Spleen (tissue), 11 donors: ENCODE measurements at regions not wholly inside any gene's neighbourhood (a gene's known extent, or its start where the extent isn't known, plus 50 kb on each side); places are given as distances from the start of the nearest gene placed in this dataset.

Source experiments
- DNase-seq: peaks from one replicate; pipeline ENCODE4 v3.0.0-alpha.2; 2020
- H3K27ac ChIP-seq, 8 donors: fragments of 200-600 bp; sonication (generic) in 7 of 8; 1 replicate in 4 of 8; 2 replicates in 4 of 8; pipeline versions ENCODE4 v1.5.0 to v1.8.0; 2016 to 2021; ENCODE audit warnings: inconsistent platforms in 4 of 8, mild to moderate bottlenecking in 4 of 8, moderate library complexity in 1 of 8
- H3K27me3 ChIP-seq, 7 donors: fragments of 200-600 bp; sonication (generic) in 6 of 7; replicated peaks in 1 of 7; 1 replicate in 4 of 7; 2 replicates in 3 of 7; pipeline versions ENCODE4 v1.5.0 to v1.8.0; 2016 to 2021; ENCODE audit warnings: inconsistent platforms in 3 of 7, mild to moderate bottlenecking in 1 of 7
- H3K36me3 ChIP-seq, 6 donors: fragments of 200-600 bp; sonication (generic) in 5 of 6; 1 replicate in 4 of 6; 2 replicates in 2 of 6; pipeline versions ENCODE4 v1.5.0 to v1.8.0; 2016 to 2021; ENCODE audit warnings: inconsistent platforms in 2 of 6
- H3K4me1 ChIP-seq, 6 donors: fragments of 200-600 bp; sonication (generic) in 5 of 6; 1 replicate in 3 of 6; 2 replicates in 3 of 6; pipeline versions ENCODE4 v1.5.0 to v1.8.0; 2016 to 2021; ENCODE audit warnings: inconsistent platforms in 3 of 6
- H3K4me3 ChIP-seq, 8 donors: fragments of 200-600 bp; sonication (generic) in 7 of 8; 1 replicate in 4 of 8; 2 replicates in 4 of 8; pipeline versions ENCODE4 v1.5.0 to v1.8.0; 2016 to 2021; ENCODE audit warnings: inconsistent platforms in 4 of 8, mild to moderate bottlenecking in 4 of 8, moderate library complexity in 2 of 8
- H3K9me3 ChIP-seq, 8 donors: fragments of 200-600 bp; sonication (generic) in 7 of 8; 1 replicate in 4 of 8; 2 replicates in 4 of 8; pipeline versions ENCODE4 v1.5.0 to v1.8.0; 2016 to 2021; ENCODE audit warnings: inconsistent platforms in 4 of 8
- CTCF ChIP-seq, 11 experiments: fragments of 200-600 bp in 7 of 11; fragments of 450-650 bp in 4 of 11; sonication (generic) in 4 of 11; IDR thresholded peaks in 8 of 11; conservative IDR thresholded peaks in 3 of 11; 1 replicate in 7 of 11; 2 replicates in 4 of 11; pipeline versions ENCODE4 v1.4.0 to v1.8.0; 2016 to 2021; ENCODE audit warnings: antibody characterized with exemption in 11 of 11, inconsistent platforms in 4 of 11, mild to moderate bottlenecking in 1 of 11
- POLR2A ChIP-seq, 3 donors: fragments of 450-650 bp; IDR thresholded peaks; one replicate each; pipeline ENCODE4 v1.5.1; 2017; ENCODE audit warnings: antibody characterized with exemption in 3 of 3, mild to moderate bottlenecking in 1 of 3
- POLR2AphosphoS5 ChIP-seq, 3 donors: sonication (generic); formaldehyde crosslinking; IDR thresholded peaks; one replicate each; pipeline ENCODE4 v1.5.1; 2017; ENCODE audit warnings: antibody characterized with exemption in 3 of 3
- WGBS, 5 donors: extraction: QIAGEN DNeasy Blood & Tissue Kit in 3 of 5; methylation state at CpG; one replicate each; pipeline versions ENCODE4 v1.1.5 to v1.1.7; 2013 to 2018; 5-methylcytosine and 5-hydroxymethylcytosine counted together
- intact Hi-C: fragments of 100-400 bp; cut with DNase I; formaldehyde crosslinking; loops from one replicate; pipeline ENCODE4 v1.15.0; 2023; ENCODE audit warnings: low total_unique reads
- donor health status: healthy with polysubstance abuse.
- donor health status: DM: no; HTN: no; CAD: no; lungs with moderate emphysema.
- donor health status: DM: no; HTN: no; CAD: no.
- donor health status: Bipolar disorder and iron deficiency.
- donor health status: healthy.
- donor health status: DM: no; HTN: no; CAD: no.
- donor health status: DM: yes; HTN: yes; CAD: no.

DNA sequence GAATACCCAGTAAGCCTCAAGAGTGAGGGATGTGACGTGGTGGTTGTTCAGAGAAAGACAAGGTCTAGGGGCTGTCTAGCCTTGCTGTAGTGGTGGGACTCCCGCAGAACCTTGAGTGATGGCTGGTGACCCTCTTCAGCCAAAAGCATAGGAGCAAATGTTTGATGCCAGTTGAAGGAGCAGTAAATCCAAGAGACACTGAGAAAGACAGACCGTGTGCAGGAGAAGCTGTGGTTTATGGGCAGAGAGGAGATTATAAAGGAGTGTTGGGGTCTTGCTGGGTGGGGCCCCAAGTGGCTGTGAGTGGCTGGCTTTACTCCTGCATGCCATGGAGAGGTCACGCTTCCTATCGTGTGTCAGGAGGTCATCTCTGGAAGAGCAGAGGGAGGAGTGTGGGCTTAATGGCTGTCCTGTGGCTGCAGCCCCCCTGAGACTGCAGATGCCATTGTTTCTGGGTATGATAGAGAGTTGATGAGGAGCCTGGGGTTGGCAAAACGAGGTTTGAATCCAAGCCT, 152.0 kb upstream of the CCND2 start:
- intact Hi-C loops: no loop called here
- H3K4me1 ChIP-seq: peaks cover 9 to 30% (median 30%) of the 10 kb centered on the region in 6 donors
- no peak overlapping the region for H3K4me3 ChIP-seq
- H3K27ac ChIP-seq: no peak overlapping the region
- no peaks in the 10 kb centered on the region for H3K9me3 ChIP-seq
- H3K36me3 ChIP-seq: no peaks in the 10 kb centered on the region
- TF ChIP-seq POLR2A (IDR thresholded peaks at IDR 0.05): no peak
- no peak for TF ChIP-seq CTCF (IDR thresholded peaks at IDR 0.05 in 8 of 11, conservative IDR thresholded peaks at IDR 0.05 in 3 of 11)
- TF ChIP-seq POLR2AphosphoS5 (IDR thresholded peaks at IDR 0.05): no peak
- DNase-seq: no peak
- peaks cover 0 to 3% (median 0%) of the 10 kb centered on the region in 7 donors for H3K27me3 ChIP-seq
- WGBS, 5 donors: 57 to 71% (median 67%) methylated on average over 6 of the region's 6 CpGs

DNA sequence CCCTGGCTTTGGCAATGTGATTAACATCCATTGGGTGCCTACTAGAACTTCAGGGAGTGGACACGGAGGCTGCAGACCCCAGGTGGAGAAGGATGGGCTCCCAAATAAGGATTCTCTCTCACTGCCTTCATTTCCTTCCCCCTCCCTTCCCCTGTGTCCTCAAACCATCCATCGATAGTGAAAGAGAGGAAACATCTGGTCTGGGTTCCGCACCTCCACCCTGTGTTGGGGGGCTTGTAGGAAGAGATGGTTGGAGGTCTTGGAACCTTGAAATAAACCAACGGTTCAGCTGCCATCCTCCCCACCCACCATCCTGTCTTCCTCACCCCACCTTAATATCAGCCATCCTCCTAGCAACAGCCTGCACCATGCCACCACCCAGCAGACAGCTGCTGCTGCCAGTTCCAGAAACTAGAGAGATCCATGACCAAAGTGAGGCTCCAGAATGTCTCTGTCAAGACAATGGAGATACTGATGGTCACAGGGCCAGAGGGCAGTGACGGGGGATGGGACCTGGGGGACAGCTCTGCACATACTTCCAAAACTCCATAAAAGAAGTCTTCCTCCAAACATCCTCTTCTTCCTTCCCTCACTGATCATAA, 153.1 kb upstream of the CCND2 start:
- 23 to 40% (median 32%) methylated on average over 5 of the region's 5 CpGs for WGBS, 5 donors

GRCh38 chr12:4119157-4119761, 154.3 kb upstream of the CCND2 start:
- Histone ChIP-seq H3K9me3 (no peaks in the 10 kb centered on the region), H3K36me3 (no peaks in the 10 kb centered on the region), H3K27ac (peak overlapping the region in 4 of 8 donors; percentile 19 to 67 (median 48)), H3K4me3 (no peak overlapping the region), H3K27me3 (peaks cover 0 to 21% (median 0%) of the 10 kb centered on the region in 7 donors), H3K4me1 (peaks cover 17 to 51% (median 45%) of the 10 kb centered on the region in 6 donors)
- no peak for DNase-seq
- intact Hi-C loops: no loop called here
- TF ChIP-seq POLR2AphosphoS5 (IDR thresholded peaks at IDR 0.05) (no peak), POLR2A (IDR thresholded peaks at IDR 0.05) (no peak), CTCF (IDR thresholded peaks at IDR 0.05 in 8 of 11, conservative IDR thresholded peaks at IDR 0.05 in 3 of 11) (no peak)
- 57 to 66% (median 59%) methylated on average over 7 of the region's 7 CpGs for WGBS, 5 donors

More for the DNA sequence above, 153.1 kb upstream of the CCND2 start:
- TF ChIP-seq POLR2AphosphoS5 (IDR thresholded peaks at IDR 0.05): no peak
- TF ChIP-seq POLR2A (IDR thresholded peaks at IDR 0.05): no peak
- no peak for TF ChIP-seq CTCF (IDR thresholded peaks at IDR 0.05 in 8 of 11, conservative IDR thresholded peaks at IDR 0.05 in 3 of 11)
- H3K9me3 ChIP-seq: no peaks in the 10 kb centered on the region
- no peak overlapping the region for H3K27ac ChIP-seq
- H3K27me3 ChIP-seq: peaks cover 0 to 15% (median 0%) of the 10 kb centered on the region in 7 donors
- DNase-seq: no peak
- H3K4me1 ChIP-seq: peaks cover 17 to 42% (median 41%) of the 10 kb centered on the region in 6 donors
- H3K4me3 ChIP-seq: no peak overlapping the region
- no peaks in the 10 kb centered on the region for H3K36me3 ChIP-seq
- intact Hi-C loops: no loop called here

- WGBS, 5 donors: 38 to 44% (median 41%) methylated on average over 6 to 7 of the region's 7 CpGs
- Histone ChIP-seq H3K36me3 (no peaks in the 10 kb centered on the region), H3K9me3 (no peaks in the 10 kb centered on the region), H3K4me1 (peaks cover 17 to 51% (median 45%) of the 10 kb centered on the region in 6 donors), H3K27ac (peak overlapping the region in 4 of 8 donors; percentile 19 to 67 (median 48)), H3K4me3 (peak overlapping the region in 1 of 8 donors; percentile 33), H3K27me3 (peaks cover 0 to 21% (median 0%) of the 10 kb centered on the region in 7 donors)
- DNase-seq: no peak
- intact Hi-C loops: no loop called here
- TF ChIP-seq POLR2A (IDR thresholded peaks at IDR 0.05) (no peak), CTCF (IDR thresholded peaks at IDR 0.05 in 8 of 11, conservative IDR thresholded peaks at IDR 0.05 in 3 of 11) (no peak), POLR2AphosphoS5 (IDR thresholded peaks at IDR 0.05) (no peak)
Measured at GRCh38 chr12:4118601-4119156, 154.9 kb upstream of the CCND2 start.
